ENCODE measurements at regions not wholly inside any gene's neighbourhood (a gene's known extent, or its start where the extent isn't known, plus 50 kb on each side); places are given as distances from the start of the nearest gene placed in this dataset.

GRCh38 chr2:13578547-13578946 lies 861.8 kb downstream of the TRIB2 start:
- no peaks in the 10 kb centered on the region for H3K79me2 ChIP-seq (ENCODE audit: insufficient read depth, low read depth, low read length)
- H3K27ac ChIP-seq (ENCODE audit: low read depth, low read length, poor library complexity, severe bottlenecking), result no peak overlapping the region
- H3K4me2 ChIP-seq (ENCODE audit: low read length), result no peak overlapping the region
- H3K36me3 ChIP-seq (ENCODE audit: insufficient read depth, low read length), result no peaks in the 10 kb centered on the region
- H3K4me3 ChIP-seq (ENCODE audit: low read depth, low read length, poor library complexity, severe bottlenecking), result no peak overlapping the region
- intact Hi-C loops (cut with micrococcal nuclease; ENCODE audit: unreplicated experiment), result no loop called here
- ChIA-PET POLR2A (interaction anchor here (0.6 to 1.1 kb wide), 6 partner anchors 20 to 125 kb away, joined by 3 to 4 read pairs (median 3); no protein-coding TSS in a partner anchor), CTCF (ENCODE audit: unreplicated experiment) (no interaction called here)
- no peaks in the 10 kb centered on the region for H3K9me2 ChIP-seq (ENCODE audit: insufficient read depth, low read length)
- no peaks in the 10 kb centered on the region for H4K20me1 ChIP-seq (ENCODE audit: insufficient read depth, low read length)
- no peaks in the 10 kb centered on the region for H3K9me3 ChIP-seq (ENCODE audit: low read length)
- BruUV-seq (replicated peaks), result no TSS peak
- no peak overlapping the region for H2AFZ ChIP-seq (ENCODE audit: low read length)
- H3K4me1 ChIP-seq (ENCODE audit: insufficient read depth, low read length, poor library complexity, severe bottlenecking), result no peaks in the 10 kb centered on the region
- TF ChIP-seq EZH2phosphoT487 (IDR thresholded peaks at IDR 0.05; ENCODE audit: borderline replicate concordance, low read depth, low read length), result no peak
- no peak for TF ChIP-seq CTCF (conservative IDR thresholded peaks at IDR 0.05; ENCODE audit: low read length)
- no peak for DNase-seq (ENCODE audit: low spot score)

- no peaks in the 10 kb centered on the region for H3K79me2 ChIP-seq (ENCODE audit: insufficient read depth, low read depth, low read length)
- H3K27ac ChIP-seq (ENCODE audit: low read depth, low read length, poor library complexity, severe bottlenecking), result no peak overlapping the region
- TF ChIP-seq CTCF (conservative IDR thresholded peaks at IDR 0.05; ENCODE audit: low read length) (no peak), EZH2phosphoT487 (IDR thresholded peaks at IDR 0.05; ENCODE audit: borderline replicate concordance, low read depth, low read length) (no peak)
- no peaks in the 10 kb centered on the region for H3K4me1 ChIP-seq (ENCODE audit: insufficient read depth, low read length, poor library complexity, severe bottlenecking)
- no peaks in the 10 kb centered on the region for H4K20me1 ChIP-seq (ENCODE audit: insufficient read depth, low read length)
- no TSS peak for BruUV-seq (replicated peaks)
- no peaks in the 10 kb centered on the region for H3K9me3 ChIP-seq (ENCODE audit: low read length)
- H2AFZ ChIP-seq (ENCODE audit: low read length), result no peak overlapping the region
- CTCF ChIA-PET (ENCODE audit: unreplicated experiment), result no interaction called here
- H3K36me3 ChIP-seq (ENCODE audit: insufficient read depth, low read length), result no peaks in the 10 kb centered on the region
- no peaks in the 10 kb centered on the region for H3K9me2 ChIP-seq (ENCODE audit: insufficient read depth, low read length)
- POLR2A ChIA-PET, result no interaction called here
- no peak overlapping the region for H3K4me3 ChIP-seq (ENCODE audit: low read depth, low read length, poor library complexity, severe bottlenecking)
- H3K4me2 ChIP-seq (ENCODE audit: low read length), result no peak overlapping the region
- no peak for DNase-seq (ENCODE audit: low spot score)
- intact Hi-C loops (cut with micrococcal nuclease; ENCODE audit: unreplicated experiment), result no loop called here
These were observed 864.7 kb downstream of the TRIB2 start for GRCh38 chr2:13581471-13581870.

GRCh38 chr2:13583609-13584008 lies 866.9 kb downstream of the TRIB2 start:
- Histone ChIP-seq H3K4me2 (ENCODE audit: low read length) (no peak overlapping the region), H3K9me3 (ENCODE audit: low read length) (no peaks in the 10 kb centered on the region), H3K4me3 (ENCODE audit: low read depth, low read length, poor library complexity, severe bottlenecking) (no peak overlapping the region), H4K20me1 (ENCODE audit: insufficient read depth, low read length) (no peaks in the 10 kb centered on the region), H3K79me2 (ENCODE audit: insufficient read depth, low read depth, low read length) (no peaks in the 10 kb centered on the region), H3K27ac (ENCODE audit: low read depth, low read length, poor library complexity, severe bottlenecking) (no peak overlapping the region), H3K4me1 (ENCODE audit: insufficient read depth, low read length, poor library complexity, severe bottlenecking) (no peaks in the 10 kb centered on the region), H2AFZ (ENCODE audit: low read length) (no peak overlapping the region), H3K36me3 (ENCODE audit: insufficient read depth, low read length) (no peaks in the 10 kb centered on the region), H3K9me2 (ENCODE audit: insufficient read depth, low read length) (no peaks in the 10 kb centered on the region)
- TF ChIP-seq EZH2phosphoT487 (IDR thresholded peaks at IDR 0.05; ENCODE audit: borderline replicate concordance, low read depth, low read length), result no peak
- TF ChIP-seq CTCF (conservative IDR thresholded peaks at IDR 0.05; ENCODE audit: low read length), result no peak
- CTCF ChIA-PET (ENCODE audit: unreplicated experiment), result no interaction called here
- intact Hi-C loops (cut with micrococcal nuclease; ENCODE audit: unreplicated experiment), result no loop called here
- no peak for DNase-seq (ENCODE audit: low spot score)
- POLR2A ChIA-PET, result interaction anchor here (0.6 kb wide), 1 partner anchor 488 kb away, joined by 3 read pairs; no protein-coding TSS in a partner anchor
- BruUV-seq (replicated peaks), result no TSS peak
